Neural progenitor cell (in vitro differentiated cells): ENCODE measurements at regions not wholly inside any gene's neighbourhood (a gene's known extent, or its start where the extent isn't known, plus 50 kb on each side); places are given as distances from the start of the nearest gene placed in this dataset.

Experiments
- CTCF ChIP-seq: fragments of 200-600 bp; sonication (generic); IDR thresholded peaks from 2 replicates; pipeline ENCODE4 v1.5.1; 2017; ENCODE audit warnings: antibody characterized with exemption, mild to moderate bottlenecking
- EZH2 ChIP-seq: fragments of 200-600 bp; sonication (generic); IDR thresholded peaks from 2 replicates; pipeline ENCODE4 v1.6.1; 2017; ENCODE audit warnings: antibody characterized with exemption, mild to moderate bottlenecking, moderate library complexity

DNA sequence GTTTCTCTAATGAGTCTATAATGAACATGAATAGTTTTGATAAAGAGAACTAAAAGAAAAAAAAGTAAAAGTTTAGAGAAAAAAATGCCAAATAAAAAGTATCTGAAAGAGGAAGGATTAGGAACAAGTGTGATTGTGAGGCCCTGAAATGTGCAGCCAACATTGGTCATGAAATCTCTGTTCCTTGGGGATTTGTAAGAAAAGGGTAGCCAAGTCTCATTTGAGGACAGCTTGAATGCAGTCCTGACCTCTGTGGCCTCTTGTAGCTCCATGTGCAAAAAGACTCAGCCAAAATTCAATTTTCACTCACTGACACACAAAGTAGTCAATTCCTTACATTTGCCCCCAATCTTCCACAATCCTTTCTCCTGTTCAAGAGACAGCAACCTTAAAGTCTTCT is 167.9 kb downstream of the KLF12 start:
- TF ChIP-seq CTCF, result no peak
- TF ChIP-seq EZH2, result no peak
